Stimulated activated CD8-positive, alpha-beta memory T cell treated with anti-CD3 and anti-CD28 coated beads, Interleukin-12 subunit alpha, Interleukin-12 subunit beta, amount 100 ng/mL, for 24 hours (primary cell): ENCODE measurements at regions not wholly inside any gene's neighbourhood (a gene's known extent, or its start where the extent isn't known, plus 50 kb on each side); places are given as distances from the start of the nearest gene placed in this dataset.
A peak's percentile ranks its signal among the peaks of the same experiment; 100 is the strongest.

Source experiments
- DNase-seq: peaks from one replicate; pipeline ENCODE4 v3.0.0-alpha.2; 2020; ENCODE audit errors: extremely low read depth

DNA sequence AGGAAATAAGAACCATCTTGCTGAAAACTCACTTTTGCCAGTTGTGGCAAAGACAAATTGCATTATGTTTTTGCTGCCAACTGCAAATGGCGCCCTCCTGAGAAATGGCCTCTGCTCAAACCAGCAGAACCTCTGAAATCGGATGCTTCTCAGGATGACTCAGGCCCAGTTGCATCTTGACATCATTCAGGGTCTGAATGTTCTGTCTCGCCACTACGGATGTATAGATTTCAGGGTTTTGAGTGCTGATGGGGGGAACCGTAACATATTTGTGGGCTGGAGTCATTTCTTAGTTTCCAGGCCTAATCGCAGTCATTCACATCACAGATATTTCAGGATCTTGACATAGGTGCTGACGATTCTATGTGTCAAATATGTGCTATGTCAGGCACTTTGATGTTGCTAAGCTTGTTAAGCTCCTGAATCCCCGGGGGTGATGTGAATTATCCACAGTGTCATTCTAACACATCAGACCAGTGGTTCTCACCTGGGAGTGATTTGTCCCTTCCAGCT lies 207.1 kb downstream of the NFATC2 start:
- no peak for DNase-seq

DNA sequence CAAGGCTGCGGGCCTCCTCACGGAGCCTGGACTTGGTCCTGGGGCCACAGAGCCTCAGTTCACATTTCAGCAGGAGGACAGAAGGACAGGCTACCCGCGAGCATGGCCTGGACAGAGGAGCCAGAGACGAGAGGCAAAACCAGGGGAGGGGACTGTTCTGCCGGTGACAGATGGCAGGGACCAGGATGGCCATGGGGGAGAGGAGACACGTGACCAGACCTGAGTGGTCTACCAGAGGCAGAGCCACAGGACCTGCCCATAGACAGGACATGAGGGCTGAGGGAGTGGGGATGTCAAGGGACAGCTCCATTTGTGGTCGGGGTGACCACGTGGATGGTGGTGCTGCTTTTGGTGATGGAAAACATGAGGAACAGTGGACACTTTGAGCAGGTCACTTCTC lies 207.9 kb downstream of the NFATC2 start:
- DNase-seq, result no peak

DNA sequence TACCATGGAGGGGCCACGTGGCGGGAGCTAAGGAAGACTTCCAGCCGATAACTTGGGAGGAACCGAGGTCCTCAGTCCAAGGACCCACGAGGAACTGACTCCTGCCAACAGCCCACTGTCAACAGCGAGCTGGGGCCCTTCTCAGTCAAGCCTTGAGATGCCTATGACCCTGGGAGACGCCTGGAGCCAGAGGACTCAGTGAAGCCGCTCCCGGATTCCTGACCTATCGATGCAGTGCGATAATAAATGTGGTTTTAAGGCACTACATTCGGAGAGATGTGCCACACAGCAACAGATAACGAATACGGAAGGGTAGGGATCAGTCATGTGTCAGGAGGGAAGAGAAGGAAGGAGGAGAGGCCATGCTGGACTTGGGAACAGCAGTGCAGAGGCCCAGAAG lies 208.5 kb downstream of the NFATC2 start:
- no peak for DNase-seq

DNA sequence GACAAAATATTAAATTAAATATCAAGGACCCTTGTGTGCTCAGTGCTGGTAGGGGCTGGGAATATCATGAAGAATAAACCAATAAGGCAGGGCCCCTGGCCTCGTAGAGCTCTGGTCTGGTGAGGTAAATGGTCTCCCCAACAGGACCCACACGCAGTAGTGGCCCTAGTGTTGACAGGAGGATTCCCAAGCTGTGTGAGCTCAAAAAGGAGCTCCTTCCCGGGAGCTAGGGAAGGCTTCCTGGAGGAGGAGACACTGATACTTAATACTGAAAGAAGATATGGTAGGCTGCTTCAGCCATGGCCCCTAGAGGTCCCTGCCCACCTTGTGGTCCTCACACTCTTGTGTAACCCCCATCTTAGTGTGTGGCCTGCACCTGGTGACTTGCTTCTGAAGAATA lies 209.1 kb downstream of the NFATC2 start:
- no peak for DNase-seq

DNA sequence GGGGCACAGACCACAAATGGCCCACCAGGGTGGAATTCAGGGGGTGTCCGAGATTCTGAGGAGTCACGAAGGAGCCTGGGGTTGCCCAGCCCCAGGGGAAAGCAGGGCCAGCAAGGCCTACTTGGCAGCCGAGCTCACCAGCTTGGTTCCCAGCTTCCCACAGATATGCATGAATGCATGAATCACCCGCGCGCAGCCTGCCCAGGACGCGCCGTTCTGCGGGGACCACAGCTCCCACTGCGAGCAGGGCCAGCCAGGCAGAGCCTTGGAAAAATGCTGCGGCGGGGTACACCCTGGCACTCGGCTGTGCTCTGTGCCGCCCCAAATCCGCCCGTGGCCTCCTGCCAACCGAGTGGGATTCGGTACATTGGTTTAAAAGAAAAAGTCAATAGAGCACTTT lies 211.0 kb downstream of the NFATC2 start:
- no peak for DNase-seq

DNA sequence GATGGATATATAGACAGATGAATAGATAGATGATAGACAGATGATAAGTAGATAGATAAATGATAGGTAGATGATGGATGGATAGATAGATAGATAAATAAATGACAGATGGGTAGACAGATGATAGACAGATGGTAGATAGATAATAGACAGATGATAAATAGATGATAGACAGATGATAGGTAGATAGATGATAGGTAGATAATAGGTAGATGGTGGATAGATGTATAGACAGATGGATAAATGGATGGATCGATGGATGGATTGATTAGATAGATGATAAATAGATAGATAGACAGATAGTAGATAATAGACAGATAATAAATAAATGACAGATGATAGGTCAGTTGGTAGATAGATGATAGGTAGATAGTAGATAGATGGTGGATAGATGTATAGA lies 212.7 kb downstream of the NFATC2 start:
- no peak for DNase-seq

DNA sequence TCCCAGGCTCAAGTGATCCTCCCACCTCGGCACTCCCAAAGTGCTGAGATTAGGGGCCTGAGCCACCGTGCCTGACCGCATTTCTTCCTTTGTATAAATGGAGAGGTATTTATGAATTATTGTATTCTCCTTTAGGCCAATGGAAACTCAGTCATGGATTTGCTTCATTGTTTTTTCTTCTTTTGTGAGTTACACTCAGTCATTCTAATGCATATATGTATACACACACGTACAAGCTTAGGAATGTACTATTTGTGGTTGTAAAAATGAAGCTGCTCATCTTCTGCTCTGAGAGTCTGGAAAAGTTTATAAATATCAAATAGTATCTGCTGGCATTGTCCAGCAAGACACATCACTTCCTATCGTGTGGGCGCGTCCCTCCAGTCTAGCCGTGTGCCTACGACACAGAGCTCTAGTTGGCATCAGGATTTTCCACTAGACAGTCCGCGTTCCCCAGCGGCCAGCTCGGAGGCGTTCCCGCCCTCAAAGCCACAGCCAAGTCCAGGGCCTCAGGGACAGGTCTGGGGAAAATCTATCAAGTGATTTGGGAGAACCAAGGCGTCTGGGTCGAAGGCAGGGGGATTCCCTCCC lies 215.2 kb downstream of the NFATC2 start:
- DNase-seq, result no peak

DNA sequence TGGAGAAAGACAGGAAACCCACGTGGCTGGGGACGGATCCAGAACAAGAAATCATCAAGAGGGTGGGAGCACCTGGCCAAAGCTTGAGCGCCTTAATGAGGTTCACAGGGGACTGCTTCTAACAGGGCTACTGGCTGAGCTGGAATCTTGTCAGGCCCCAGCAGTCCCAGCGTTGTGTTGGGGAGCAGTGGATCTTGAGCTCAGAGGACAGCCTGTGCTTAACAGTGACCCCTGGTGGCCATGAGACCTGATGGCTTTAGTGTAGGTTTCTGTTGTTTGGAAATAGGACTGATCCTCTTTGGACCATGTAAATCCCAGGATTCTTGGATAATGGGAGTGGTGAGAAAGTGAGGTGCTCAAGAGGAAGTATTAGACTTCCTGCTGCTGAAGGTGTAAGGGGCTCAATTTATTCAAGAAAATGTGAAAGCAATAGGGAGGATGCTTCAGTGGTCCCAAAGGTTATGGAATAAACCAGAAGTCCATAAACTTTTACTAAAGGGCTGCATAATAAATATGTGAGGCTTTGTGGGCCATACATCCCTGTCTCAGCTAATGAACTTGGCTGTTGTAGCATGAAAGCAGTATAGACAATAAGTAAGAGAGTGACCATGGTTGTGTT lies 216.2 kb downstream of the NFATC2 start:
- no peak for DNase-seq

DNA sequence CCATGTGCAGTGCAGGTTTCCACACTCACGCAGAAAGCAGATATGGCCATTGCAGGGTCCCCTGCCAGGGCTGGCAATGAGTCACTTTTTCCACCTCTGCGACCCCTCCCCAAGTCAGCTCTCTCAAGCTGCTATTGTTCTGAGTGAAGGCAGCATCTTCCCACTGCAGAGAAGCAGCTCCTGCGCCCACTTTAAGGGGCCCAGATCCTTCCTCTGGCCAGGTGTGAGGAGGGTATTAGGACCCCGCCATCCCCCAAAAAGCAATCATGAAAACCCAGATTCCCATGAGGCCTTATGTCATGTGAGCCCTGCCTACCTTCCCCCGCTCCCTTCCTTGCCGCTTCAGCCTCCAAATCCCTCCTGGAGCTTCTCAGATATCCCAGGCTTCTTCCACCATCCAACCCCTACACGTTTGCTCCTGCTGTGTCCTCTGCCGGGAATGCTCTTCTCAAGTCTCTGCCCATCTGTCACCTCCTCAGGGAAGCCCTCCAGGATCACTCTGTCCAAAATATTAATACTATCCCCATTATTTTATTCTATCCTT lies 220.3 kb downstream of the NFATC2 start:
- DNase-seq, result no peak

DNA sequence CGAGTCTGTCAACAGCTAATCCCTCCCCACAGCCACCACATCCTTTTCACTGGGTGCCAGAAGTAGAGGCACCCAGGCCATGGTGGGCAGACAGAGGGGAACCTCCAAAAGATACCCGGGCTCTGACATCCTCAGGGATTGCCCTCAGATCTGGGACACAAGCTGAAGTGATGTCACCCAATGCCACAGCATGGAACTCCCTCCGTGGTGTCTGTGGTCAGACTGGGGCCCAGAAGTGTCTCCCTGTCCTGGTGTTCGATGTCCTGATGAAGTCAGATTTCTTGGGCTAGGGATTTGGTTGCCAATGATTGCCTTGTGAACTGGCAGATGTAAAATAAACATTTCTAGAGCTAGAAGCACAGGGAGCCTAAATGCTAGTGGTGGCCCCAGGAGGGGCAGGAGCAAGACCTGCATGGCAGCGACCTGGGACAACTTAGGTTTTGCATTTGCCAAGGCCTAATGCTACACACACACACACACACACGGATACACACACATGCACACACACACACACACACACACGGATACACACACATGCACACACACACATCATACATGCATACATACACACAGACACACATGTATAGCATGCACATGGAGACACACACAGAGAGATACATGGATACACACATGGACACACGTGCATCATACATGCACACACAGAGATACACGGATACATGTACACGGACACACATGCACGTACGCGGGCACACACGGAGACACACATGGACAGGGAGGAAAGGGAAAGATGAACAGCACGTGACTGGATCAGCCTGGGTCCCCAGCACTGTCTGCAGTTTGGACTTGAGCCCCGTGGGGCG lies 221.0 kb downstream of the NFATC2 start:
- no peak for DNase-seq

DNA sequence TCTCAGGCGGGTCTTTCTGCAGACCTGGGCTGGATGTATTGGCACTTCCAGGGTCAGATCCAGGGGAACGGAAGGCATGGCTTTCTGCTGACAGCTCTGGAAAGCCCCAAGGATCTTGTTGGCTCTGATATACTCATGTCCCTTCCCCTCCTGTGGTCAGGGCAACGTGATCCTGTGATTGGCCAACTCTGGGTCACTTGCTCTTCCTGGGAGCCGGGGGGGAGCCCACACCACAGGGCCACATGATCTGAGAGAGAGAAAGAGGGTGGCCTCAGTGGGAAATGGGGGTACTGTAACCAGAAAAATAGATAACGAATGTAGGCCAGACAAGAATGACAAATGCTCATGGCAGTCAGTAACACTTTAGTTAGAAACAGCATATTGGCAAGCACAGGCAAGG lies 223.0 kb downstream of the NFATC2 start:
- DNase-seq, result no peak

DNA sequence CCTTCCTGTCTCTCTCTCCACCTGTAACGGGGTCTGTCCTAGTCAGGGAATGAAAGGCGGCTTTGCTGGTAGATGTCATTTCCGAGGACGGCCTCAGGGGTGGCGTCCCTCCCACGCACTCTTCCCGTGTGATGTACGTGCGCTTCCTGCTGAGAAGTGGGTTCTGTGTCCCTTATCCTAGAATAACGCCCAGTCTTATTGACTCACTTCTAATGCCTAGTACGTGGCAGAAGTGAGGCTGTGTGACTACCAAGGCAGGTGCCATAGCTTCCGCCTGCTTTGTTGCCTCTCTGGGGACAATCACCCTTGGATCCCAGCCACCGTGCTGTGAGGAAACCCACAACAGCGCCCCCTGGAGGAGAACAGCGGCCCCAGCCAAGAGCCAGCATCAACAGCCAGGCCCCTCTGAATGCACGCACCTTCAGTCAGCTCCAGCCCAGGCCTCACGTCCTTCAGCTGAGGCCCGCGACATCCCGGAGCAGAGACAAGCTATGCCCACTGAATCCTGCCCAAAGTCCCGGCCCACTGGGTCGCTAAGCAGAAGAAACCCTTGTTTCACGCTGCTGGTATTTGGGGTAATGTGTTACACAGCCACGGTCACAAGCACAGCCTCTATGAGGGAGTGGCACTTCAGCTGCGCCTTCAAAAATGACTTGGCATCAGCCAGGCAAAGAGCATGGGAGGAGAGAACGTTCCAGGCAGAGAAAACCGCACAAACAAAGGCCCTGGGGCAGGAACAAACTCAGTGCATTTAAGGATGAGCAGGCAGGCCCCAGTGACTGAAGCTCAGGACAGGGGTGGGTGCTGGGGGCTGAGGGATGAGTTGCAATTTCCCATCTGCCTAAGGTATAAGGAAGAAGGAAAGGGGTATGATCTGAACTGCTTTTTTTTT lies 224.2 kb downstream of the NFATC2 start:
- no peak for DNase-seq

DNA sequence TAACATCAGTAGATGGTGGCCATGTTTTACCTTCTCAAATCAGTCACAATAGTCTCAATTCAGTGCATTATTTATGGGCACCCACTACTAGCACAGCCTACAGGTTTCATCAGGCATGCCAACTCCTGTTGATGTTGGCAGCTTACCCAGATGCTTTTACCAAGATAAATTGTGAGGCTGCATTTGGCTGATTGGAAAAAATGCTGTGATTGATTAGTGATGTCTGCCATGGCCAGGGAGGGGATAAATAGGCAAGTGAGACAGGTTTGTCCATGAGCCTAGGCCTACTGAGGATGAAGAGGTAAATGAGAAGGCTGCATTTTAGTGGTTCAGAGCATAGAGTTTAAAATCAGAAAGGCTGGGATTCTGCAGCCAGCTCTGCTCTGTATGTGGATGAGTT lies 227.1 kb downstream of the NFATC2 start:
- DNase-seq, result no peak

DNA sequence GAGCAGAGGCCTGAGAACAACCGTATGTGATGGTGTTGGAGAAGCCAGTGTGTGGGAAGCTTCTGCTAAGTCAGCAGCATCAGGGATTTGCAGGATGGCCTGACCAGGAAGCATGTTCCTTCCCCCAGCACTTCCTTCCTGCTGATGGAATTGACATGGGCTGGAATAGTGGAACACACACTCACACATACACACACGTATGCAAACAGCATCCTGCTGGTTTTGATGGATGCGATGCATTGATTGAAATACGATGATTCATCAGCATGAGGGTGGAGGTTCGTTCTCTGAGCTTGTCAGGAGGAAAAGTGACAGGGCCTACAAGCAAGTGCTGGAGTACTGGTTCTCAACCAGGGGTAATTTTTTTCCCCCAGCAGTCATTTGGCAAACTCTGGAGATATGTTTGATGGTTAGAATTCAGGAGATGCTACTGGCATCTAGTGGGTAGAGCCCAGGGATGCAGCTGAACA lies 229.1 kb downstream of the NFATC2 start:
- DNase-seq, result no peak

DNA sequence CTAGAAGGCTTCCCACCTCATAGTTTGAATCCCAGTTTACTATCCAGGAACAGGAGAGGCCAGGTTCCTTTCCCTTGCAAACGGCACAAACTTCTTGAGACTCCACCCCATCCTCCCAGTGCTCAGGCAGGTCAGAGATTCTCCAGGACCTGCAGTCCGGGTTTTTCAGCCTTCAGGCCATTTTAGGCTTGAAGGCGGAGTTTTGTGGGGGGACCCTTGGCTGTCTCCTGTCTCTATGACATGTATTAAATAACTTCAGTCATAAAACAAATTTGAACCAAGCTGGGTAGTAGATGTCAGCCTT lies 230.1 kb downstream of the NFATC2 start:
- no peak for DNase-seq

DNA sequence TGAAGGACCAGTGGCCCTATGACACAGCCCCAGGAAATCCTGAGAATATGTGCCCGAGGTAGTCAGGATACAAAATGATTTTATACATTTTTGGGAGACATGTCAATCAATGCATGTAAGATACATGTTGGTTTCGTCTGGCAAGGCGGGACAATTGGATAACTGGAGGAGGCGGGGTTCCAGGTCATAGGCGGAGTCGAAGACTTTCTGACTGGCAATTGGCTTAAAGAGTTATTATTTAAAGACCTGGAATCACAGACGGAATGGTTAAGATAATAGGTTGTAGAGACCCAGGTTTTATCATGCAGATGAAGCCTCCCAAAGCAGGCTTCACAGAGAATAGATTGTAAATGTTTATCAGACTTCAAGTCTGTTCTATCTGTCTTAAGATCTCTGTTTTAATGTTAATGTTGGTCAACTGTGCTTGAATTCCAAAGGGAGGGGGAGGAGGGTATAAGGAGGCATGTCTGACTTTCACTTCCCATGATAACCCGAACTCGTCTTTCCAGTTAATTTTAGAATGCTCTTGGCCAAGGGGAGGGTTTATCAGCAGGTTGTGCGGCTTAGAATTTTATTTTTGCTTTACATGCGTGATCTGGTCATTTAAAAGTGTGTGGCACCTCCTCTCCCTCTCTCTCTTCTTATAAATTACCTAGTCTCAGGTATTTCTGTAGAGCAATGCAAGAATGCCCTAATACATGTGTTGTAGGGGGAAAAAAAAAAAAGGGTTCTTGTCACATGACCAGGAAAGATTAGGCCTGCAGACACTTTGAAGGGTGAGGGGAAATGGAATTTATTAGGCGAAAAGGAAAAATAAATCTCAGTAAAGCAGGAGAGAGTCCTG lies 230.7 kb downstream of the NFATC2 start:
- DNase-seq, result no peak

DNA sequence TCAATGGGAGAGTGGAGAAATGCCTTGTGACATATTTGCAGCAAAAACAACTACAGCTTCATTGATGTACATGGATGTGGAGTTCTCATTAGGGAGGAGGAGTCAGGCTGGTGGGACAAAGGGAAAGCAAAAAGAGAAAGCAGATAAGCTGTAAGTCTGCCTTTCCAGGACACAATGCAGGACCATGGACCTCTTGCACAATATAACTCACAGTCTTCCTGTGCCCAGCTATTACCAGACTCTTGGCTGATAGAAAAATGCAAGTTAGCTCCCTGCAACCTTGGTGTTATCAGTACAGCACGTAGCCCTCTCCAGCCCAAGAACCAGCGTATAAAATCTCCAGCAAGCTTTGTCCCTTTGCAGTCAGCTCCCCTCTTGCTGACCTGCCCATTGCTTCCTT lies 232.3 kb downstream of the NFATC2 start:
- DNase-seq, result no peak

DNA sequence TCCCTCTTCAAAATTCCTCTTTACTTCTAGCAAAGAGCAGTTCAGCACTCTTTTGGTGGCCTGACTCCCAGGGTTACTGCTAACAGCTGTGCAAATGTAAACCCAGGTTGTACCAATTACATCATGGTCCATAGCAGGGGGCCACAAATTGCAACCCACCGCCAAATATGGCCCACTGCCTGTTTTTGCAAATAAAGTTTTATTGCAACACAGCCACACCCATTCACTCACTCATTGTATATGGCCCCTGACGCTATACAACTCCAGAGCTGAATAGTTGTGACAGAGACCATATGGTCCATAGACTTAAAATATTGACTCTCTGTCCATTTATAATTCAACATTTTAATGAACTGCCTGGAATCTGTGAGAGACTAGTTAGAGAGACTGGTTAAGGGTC lies 233.4 kb downstream of the NFATC2 start:
- no peak for DNase-seq

DNA sequence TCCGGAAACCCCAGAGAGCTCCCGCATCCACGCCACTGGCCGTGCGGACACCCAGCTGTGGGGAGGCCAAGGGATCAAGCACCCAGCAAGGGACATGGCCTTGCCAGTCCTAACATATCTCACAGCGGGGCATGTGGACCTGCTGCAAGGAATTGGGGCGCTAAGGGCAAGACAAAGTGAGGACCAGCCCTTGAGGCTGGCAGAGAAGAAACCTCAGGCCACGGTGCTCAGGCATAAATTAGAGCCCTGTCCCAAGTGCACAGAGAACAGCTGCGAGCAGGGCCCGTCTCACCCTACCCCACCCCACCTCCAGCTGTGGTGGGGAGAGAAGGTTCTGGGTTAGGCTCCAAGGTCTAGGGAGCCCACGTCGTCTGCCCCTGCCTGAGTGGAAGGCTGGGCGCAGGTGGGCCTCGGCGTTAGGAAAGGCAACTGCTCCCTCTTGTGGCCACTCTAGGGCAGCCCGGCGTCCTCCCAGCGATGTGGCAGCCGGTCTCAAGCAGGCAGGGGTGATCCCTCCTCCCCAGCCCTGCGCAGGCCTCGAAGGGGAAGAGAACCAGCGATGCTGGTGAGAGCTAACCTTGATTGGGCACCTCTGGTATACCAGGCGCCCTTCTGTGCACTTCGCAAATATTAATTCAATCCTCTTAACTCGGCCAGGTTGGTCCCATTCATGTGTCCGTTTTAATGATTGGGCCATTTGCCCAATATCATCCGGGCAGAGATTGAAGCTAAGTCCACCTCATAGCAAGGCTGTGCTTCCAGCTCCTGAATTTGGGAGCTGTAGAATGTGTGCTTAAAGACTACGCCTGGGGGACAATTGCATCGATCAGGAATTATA lies 235.8 kb downstream of the NFATC2 start:
- DNase-seq, result peak; percentile 45

DNA sequence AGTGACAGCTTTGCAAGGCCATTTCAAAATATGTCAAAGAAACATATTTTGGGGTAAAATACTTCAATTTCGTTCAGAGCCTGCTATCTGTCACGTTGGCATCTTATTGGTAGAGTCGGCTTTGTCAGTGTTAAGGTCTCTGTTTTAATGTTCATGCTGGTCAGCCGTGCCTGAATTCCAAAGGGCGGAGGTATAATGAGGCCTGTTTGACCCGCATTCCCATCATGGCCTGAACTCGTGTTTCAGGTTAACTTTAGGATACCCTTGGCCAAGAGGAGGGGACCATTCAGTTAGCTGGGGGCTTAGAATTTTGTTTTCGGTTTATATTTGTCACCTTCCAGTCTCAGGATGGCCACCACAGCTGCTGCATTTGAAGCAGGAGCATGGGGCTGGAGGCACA lies 236.4 kb downstream of the NFATC2 start:
- DNase-seq, result no peak
